ENCODE measurements at regions not wholly inside any gene's neighbourhood (a gene's known extent, or its start where the extent isn't known, plus 50 kb on each side); places are given as distances from the start of the nearest gene placed in this dataset.

- H3K9me3 ChIP-seq = no peaks in the 10 kb centered on the region
- 15% methylated on average over 1 of the region's 1 CpG for WGBS (ENCODE audit: missing lambda C conversion rate)
- ChIA-PET CTCF (no interaction called here), POLR2A (no interaction called here)
- no peak overlapping the region for H3K4me3 ChIP-seq
- FAIRE-seq (no peak), DNase-seq (ENCODE audit: low read depth in 1 of 2, low spot score in 1 of 2) (no peak), ATAC-seq (no peak)
- TF ChIP-seq RCOR1 (IDR thresholded peaks at IDR 0.05; ENCODE audit: low read depth, low read length) (no peak), REST (IDR thresholded peaks at IDR 0.05) (no peak), PHF8 (IDR thresholded peaks at IDR 0.05; ENCODE audit: borderline replicate concordance, low read depth) (no peak), ZSCAN20 (CRISPR knock-in tag; IDR thresholded peaks at IDR 0.05) (no peak), E2F6 (IDR thresholded peaks at IDR 0.05; ENCODE audit: borderline replicate concordance, low read depth) (no peak), ZFP36 (IDR thresholded peaks at IDR 0.05; ENCODE audit: borderline replicate concordance, partially characterized antibody) (no peak), NPAS2 (CRISPR knock-in tag; IDR thresholded peaks at IDR 0.05; ENCODE audit: borderline replicate concordance) (no peak), HOXB5 (CRISPR knock-in tag; IDR thresholded peaks at IDR 0.05) (no peak), NR3C1 (IDR thresholded peaks at IDR 0.05) (no peak), FOXS1 (CRISPR knock-in tag; IDR thresholded peaks at IDR 0.05) (no peak)
- TF ChIP-seq, protein P1, sequence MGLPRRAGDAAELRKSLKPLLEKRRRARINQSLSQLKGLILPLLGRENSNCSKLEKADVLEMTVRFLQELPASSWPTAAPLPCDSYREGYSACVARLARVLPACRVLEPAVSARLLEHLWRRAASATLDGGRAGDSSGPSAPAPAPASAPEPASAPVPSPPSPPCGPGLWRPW (IDR thresholded peaks at IDR 0.05) = no peak
- no peak overlapping the region for H3K27ac ChIP-seq
- H3K4me2 ChIP-seq = no peak overlapping the region
- no peaks in the 10 kb centered on the region for H3K4me1 ChIP-seq
Observed at GRCh38 chrX:6372981-6373380, 144.3 kb upstream of the NLGN4X start.

DNA sequence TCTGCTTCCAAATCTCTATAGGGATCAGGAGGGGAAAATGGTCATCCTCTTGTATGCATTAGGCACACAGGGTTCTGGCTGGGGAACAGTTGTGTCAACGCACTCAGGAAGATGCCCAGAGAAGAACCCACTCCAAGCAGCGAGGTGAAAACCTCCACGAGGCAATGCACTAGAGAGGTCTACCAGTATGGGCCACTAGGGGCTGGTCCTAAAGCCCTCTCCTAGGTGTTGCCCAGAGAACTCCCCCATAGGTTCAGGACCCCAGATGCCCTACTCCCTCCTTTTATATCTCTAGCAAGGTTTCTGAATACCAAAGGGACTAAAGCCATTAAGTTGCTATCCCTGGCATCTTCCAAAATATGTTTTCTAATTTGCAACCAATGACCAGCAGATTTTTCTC lies 142.7 kb upstream of the NLGN4X start:
- TF ChIP-seq, protein P2, sequence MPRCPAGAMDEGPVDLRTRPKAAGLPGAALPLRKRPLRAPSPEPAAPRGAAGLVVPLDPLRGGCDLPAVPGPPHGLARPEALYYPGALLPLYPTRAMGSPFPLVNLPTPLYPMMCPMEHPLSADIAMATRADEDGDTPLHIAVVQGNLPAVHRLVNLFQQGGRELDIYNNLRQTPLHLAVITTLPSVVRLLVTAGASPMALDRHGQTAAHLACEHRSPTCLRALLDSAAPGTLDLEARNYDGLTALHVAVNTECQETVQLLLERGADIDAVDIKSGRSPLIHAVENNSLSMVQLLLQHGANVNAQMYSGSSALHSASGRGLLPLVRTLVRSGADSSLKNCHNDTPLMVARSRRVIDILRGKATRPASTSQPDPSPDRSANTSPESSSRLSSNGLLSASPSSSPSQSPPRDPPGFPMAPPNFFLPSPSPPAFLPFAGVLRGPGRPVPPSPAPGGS (IDR thresholded peaks at IDR 0.05) = no peak
- POLR2A ChIA-PET = no interaction called here
- no peak for FAIRE-seq
- H3K27ac ChIP-seq = no peak overlapping the region
- H3K4me1 ChIP-seq = no peaks in the 10 kb centered on the region
- ATAC-seq = no peak
- H3K9me3 ChIP-seq = no peaks in the 10 kb centered on the region
- H3K4me3 ChIP-seq = no peak overlapping the region
- DNase-seq (ENCODE audit: low read depth in 1 of 2, low spot score in 1 of 2) = no peak
- H3K4me2 ChIP-seq = no peak overlapping the region
- 0% methylated on average over 2 of the region's 3 CpGs for WGBS (ENCODE audit: missing lambda C conversion rate)
- CTCF ChIA-PET = no interaction called here

GRCh38 chrX:6363188-6363587 lies 134.5 kb upstream of the NLGN4X start:
- ChIA-PET POLR2A (no interaction called here), CTCF (no interaction called here)
- Histone ChIP-seq H3K4me3 (no peak overlapping the region), H3K27ac (no peak overlapping the region), H3K4me1 (no peaks in the 10 kb centered on the region), H3K9me3 (no peaks in the 10 kb centered on the region), H3K4me2 (no peak overlapping the region)
- ATAC-seq (no peak), DNase-seq (ENCODE audit: low read depth in 1 of 2, low spot score in 1 of 2) (no peak), FAIRE-seq (no peak)
- WGBS (ENCODE audit: missing lambda C conversion rate) = 3% methylated on average over 4 of the region's 4 CpGs
- TF ChIP-seq EHMT2 (IDR thresholded peaks at IDR 0.05; ENCODE audit: low read depth) (no peak), ZNF302 (CRISPR knock-in tag; IDR thresholded peaks at IDR 0.05) (no peak), NR3C1 (IDR thresholded peaks at IDR 0.05) (no peak), CEBPB (IDR thresholded peaks at IDR 0.05) (no peak), FOSL2 (IDR thresholded peaks at IDR 0.05) (no peak), FOSL2 (CRISPR knock-in tag; IDR thresholded peaks at IDR 0.05) (no peak), GATA3 (IDR thresholded peaks at IDR 0.05; ENCODE audit: borderline replicate concordance) (no peak), FOSB (CRISPR knock-in tag; IDR thresholded peaks at IDR 0.05) (no peak), PBX3 (IDR thresholded peaks at IDR 0.05) (no peak), CTCF (IDR thresholded peaks at IDR 0.05) (no peak), NFE2L2 (conservative IDR thresholded peaks at IDR 0.05; ENCODE audit: low read length) (no peak), JUNB (IDR thresholded peaks at IDR 0.05) (no peak), CBX2 (IDR thresholded peaks at IDR 0.05; ENCODE audit: borderline replicate concordance, low read depth) (no peak), KDM1A (IDR thresholded peaks at IDR 0.05; ENCODE audit: low read depth) (no peak)
